Gastrocnemius medialis (tissue), 4 donors: ENCODE measurements at regions not wholly inside any gene's neighbourhood (a gene's known extent, or its start where the extent isn't known, plus 50 kb on each side); places are given as distances from the start of the nearest gene placed in this dataset.

Experiments used
- CTCF ChIP-seq, 5 experiments: fragments of 450-650 bp in 3 of 5; fragments of 200-600 bp in 2 of 5; sonication (generic) in 2 of 5; IDR thresholded peaks in 4 of 5; conservative IDR thresholded peaks in 1 of 5; 1 replicate in 4 of 5; 2 replicates in 1 of 5; pipeline ENCODE4 v1.5.1; 2016 to 2019; ENCODE audit warnings: antibody characterized with exemption in 5 of 5, mild to moderate bottlenecking in 3 of 5, moderate library complexity in 3 of 5
- POLR2A ChIP-seq, 2 donors: fragments of 450-650 bp; IDR thresholded peaks; one replicate each; pipeline ENCODE4 v1.6.1; 2017; ENCODE audit warnings: antibody characterized with exemption in 2 of 2, mild to moderate bottlenecking in 2 of 2, moderate library complexity in 2 of 2

GRCh38 chr2:41821167-41821566 is 226.7 kb upstream of the PKDCC start:
- TF ChIP-seq CTCF (IDR thresholded peaks at IDR 0.05 in 4 of 5, conservative IDR thresholded peaks at IDR 0.05 in 1 of 5) (no peak), POLR2A (IDR thresholded peaks at IDR 0.05) (no peak)
